ENCODE measurements at regions not wholly inside any gene's neighbourhood (a gene's known extent, or its start where the extent isn't known, plus 50 kb on each side); places are given as distances from the start of the nearest gene placed in this dataset.

DNA sequence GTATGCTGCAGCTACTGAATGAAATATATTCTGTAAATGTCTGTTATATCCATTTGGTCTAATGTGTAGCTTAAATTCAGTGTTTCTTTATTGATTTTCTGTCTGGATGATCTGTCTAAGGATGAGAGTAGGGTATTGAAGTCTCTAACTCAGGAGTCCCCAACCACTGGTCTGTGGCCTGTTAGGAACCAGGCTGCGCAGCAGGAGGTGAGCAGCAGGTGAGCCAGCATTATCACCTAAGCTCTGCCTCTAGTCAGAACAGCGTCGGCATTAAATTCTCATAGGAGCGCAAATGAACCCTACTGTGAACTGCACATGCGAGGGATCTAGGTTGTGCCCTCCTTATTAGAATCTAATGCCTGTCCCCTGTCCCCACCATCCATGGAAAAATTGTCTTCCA, 329.7 kb upstream of the RGS6 start:
- Histone ChIP-seq H3K36me3 (ENCODE audit: control insufficient read depth, insufficient read depth, low read length) (no peaks in the 10 kb centered on the region; the same call in none of the 2 replicates), H3K27me3 (ENCODE audit: control insufficient read depth, insufficient read depth, low read length) (no peaks in the 10 kb centered on the region), H3K4me3 (ENCODE audit: low read depth, low read length) (no peak overlapping the region)
- TF ChIP-seq, protein P1, sequence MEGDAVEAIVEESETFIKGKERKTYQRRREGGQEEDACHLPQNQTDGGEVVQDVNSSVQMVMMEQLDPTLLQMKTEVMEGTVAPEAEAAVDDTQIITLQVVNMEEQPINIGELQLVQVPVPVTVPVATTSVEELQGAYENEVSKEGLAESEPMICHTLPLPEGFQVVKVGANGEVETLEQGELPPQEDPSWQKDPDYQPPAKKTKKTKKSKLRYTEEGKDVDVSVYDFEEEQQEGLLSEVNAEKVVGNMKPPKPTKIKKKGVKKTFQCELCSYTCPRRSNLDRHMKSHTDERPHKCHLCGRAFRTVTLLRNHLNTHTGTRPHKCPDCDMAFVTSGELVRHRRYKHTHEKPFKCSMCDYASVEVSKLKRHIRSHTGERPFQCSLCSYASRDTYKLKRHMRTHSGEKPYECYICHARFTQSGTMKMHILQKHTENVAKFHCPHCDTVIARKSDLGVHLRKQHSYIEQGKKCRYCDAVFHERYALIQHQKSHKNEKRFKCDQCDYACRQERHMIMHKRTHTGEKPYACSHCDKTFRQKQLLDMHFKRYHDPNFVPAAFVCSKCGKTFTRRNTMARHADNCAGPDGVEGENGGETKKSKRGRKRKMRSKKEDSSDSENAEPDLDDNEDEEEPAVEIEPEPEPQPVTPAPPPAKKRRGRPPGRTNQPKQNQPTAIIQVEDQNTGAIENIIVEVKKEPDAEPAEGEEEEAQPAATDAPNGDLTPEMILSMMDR (IDR thresholded peaks at IDR 0.05; ENCODE audit: insufficient read depth, low read depth, low read length), result no peak
- no peak for DNase-seq (ENCODE audit: low read depth)
- POLR2A ChIA-PET, result no interaction called here
- CTCF ChIA-PET, result no interaction called here

DNA sequence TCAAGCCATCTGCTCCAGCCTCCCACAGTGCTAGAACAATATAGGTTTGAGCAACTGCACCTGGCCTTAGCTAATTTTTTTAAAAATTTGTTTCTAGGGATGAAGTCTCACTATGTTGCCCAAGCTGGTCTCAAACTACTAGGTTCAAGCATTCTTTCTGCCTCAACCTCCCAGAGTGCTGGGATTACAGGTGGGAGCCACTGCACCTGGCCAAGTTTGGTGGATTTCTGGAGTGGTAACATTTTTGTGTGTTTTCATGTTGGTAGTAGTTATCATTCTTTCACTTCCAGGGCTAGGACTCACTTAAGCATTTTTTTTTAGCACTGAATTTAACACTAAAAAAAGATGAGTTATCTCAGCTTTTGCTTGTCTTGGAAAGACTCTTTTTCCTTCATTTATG, 328.0 kb upstream of the RGS6 start:
- DNase-seq (ENCODE audit: low read depth), result no peak
- no peaks in the 10 kb centered on the region for H3K27me3 ChIP-seq (ENCODE audit: control insufficient read depth, insufficient read depth, low read length)
- no peaks in the 10 kb centered on the region; the same call in 1 of the 2 replicates for H3K36me3 ChIP-seq (ENCODE audit: control insufficient read depth, insufficient read depth, low read length)
- POLR2A ChIA-PET, result no interaction called here
- no peak overlapping the region for H3K4me3 ChIP-seq (ENCODE audit: low read depth, low read length)
- TF ChIP-seq, protein P1 (IDR thresholded peaks at IDR 0.05; ENCODE audit: insufficient read depth, low read depth, low read length), result no peak
- CTCF ChIA-PET, result no interaction called here

DNA sequence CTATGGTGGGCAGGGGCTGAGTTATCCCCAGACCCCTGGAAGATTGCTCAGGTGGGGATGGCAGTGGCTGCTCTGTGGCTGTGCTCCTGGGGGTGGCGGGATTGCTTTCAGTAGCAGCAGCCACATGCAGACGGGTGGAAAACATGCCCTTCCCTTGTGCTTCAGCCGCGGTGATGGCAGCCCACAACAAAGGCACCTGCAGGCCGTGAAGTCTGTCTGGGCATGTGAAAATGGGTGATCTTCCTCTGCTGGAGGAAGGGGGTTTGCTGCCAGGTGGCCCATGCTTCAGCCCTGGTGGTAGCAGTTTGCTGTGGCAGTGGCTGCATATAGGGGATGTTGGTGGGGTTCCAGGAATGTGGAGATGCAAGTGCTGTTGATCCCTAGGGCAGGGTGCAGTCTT, 326.2 kb upstream of the RGS6 start:
- Histone ChIP-seq H3K27me3 (ENCODE audit: control insufficient read depth, insufficient read depth, low read length) (no peaks in the 10 kb centered on the region), H3K4me3 (ENCODE audit: low read depth, low read length) (no peak overlapping the region), H3K36me3 (ENCODE audit: control insufficient read depth, insufficient read depth, low read length) (no peaks in the 10 kb centered on the region; the same call in 1 of the 2 replicates)
- no peak for DNase-seq (ENCODE audit: low read depth)
- TF ChIP-seq, protein P1 (IDR thresholded peaks at IDR 0.05; ENCODE audit: insufficient read depth, low read depth, low read length), result no peak
- POLR2A ChIA-PET, result no interaction called here
- CTCF ChIA-PET, result interaction anchor here (0.8 kb wide), 1 partner anchor 10 kb away, joined by 3 read pairs; no protein-coding TSS in a partner anchor

DNA sequence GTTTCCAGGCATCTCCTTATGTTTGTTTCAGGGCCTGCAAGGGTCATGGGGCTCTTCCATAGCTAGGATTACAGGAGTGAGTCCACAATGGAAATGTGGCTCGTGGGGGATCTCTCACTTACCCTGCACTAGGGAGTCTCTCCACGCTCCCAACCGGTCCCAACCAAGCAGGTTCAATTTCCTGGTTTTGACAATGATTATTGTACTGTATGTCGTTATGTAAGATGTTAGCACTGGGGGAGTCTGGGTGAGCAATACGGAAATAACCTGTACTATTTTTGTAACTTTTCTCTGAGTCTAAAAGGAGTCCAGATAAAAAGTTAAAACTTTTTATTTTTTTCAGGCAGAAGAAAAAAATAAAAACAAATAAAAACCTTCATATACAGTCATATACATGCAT, 325.7 kb upstream of the RGS6 start:
- TF ChIP-seq, protein P1 (IDR thresholded peaks at IDR 0.05; ENCODE audit: insufficient read depth, low read depth, low read length), result no peak
- POLR2A ChIA-PET, result no interaction called here
- Histone ChIP-seq H3K36me3 (ENCODE audit: control insufficient read depth, insufficient read depth, low read length) (no peaks in the 10 kb centered on the region; the same call in 1 of the 2 replicates), H3K27me3 (ENCODE audit: control insufficient read depth, insufficient read depth, low read length) (no peaks in the 10 kb centered on the region), H3K4me3 (ENCODE audit: low read depth, low read length) (no peak overlapping the region)
- CTCF ChIA-PET, result interaction anchor here (0.8 kb wide), 1 partner anchor 9 kb away, joined by 3 read pairs; no protein-coding TSS in a partner anchor
- DNase-seq (ENCODE audit: low read depth), result no peak

DNA sequence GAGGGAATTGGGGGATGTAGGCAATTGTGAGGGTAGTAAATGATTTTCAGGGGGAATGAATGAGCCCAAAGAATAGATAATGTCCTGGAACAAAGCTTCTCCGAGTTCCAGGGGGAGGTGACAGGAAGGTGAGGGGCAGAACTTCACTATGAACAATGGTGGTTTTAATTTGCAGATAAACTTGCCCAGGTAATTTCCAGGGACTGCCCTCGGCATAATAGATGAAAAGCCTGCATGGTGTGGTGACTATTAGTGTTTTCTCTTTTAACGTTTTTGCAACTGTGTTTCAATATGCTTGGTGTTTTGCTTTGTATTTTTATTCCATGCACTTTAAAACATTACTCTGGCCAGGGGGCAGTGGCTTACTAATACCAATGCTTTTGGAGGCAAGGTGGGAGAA, 325.2 kb upstream of the RGS6 start:
- TF ChIP-seq, protein P1 (IDR thresholded peaks at IDR 0.05; ENCODE audit: insufficient read depth, low read depth, low read length), result no peak
- POLR2A ChIA-PET, result no interaction called here
- CTCF ChIA-PET, result no interaction called here
- DNase-seq (ENCODE audit: low read depth), result no peak
- Histone ChIP-seq H3K4me3 (ENCODE audit: low read depth, low read length) (no peak overlapping the region), H3K36me3 (ENCODE audit: control insufficient read depth, insufficient read depth, low read length) (no peaks in the 10 kb centered on the region; the same call in 1 of the 2 replicates), H3K27me3 (ENCODE audit: control insufficient read depth, insufficient read depth, low read length) (no peaks in the 10 kb centered on the region)

All from BJ (cell line).